HEK293T (cell line): ENCODE measurements at regions not wholly inside any gene's neighbourhood (a gene's known extent, or its start where the extent isn't known, plus 50 kb on each side); places are given as distances from the start of the nearest gene placed in this dataset.

Experiments used
- CTCF ChIA-PET: fragments of 350-600 bp; formaldehyde crosslinking; extraction: SDS; loops from one replicate; lab custom pipeline; 2021; ENCODE audit warnings: antibody characterized with exemption, inconsistent platforms; lab: Yijun Ruan, JAX
- POLR2A ChIA-PET: fragments of 350-600 bp; formaldehyde crosslinking; extraction: SDS; loops from one replicate; lab custom pipeline; 2020; ENCODE audit warnings: antibody characterized with exemption, inconsistent platforms; lab: Yijun Ruan, JAX
- DNase-seq: peaks from one replicate; pipeline ENCODE4 v3.0.0; 2012; ENCODE audit warnings: mixed read lengths; ENCODE audit errors: extremely low spot score
- BHLHE40 ChIP-seq: fragments of 450-650 bp; IDR thresholded peaks from 2 replicates; pipeline ENCODE4 v1.6.1; 2016; ENCODE audit warnings: mild to moderate bottlenecking, moderate library complexity, borderline replicate concordance
- CTBP1 ChIP-seq: fragments of 450-650 bp; IDR thresholded peaks from 2 replicates; pipeline ENCODE4 v1.6.1; 2016; ENCODE audit warnings: borderline replicate concordance
- ELF4 ChIP-seq: fragments of 450-650 bp; IDR thresholded peaks from 2 replicates; pipeline ENCODE4 v1.6.1; 2017; ENCODE audit warnings: antibody characterized with exemption
- FOXA1 ChIP-seq: fragments of 450-650 bp; IDR thresholded peaks from 2 replicates; pipeline ENCODE4 v1.6.1; 2016; ENCODE audit warnings: mild to moderate bottlenecking
- FOXK2 ChIP-seq: fragments of 450-650 bp; IDR thresholded peaks from 2 replicates; pipeline ENCODE4 v1.6.1; 2016; ENCODE audit warnings: mild to moderate bottlenecking
- FOXM1 ChIP-seq: fragments of 450-650 bp; IDR thresholded peaks from 2 replicates; pipeline ENCODE4 v1.6.1; 2017; ENCODE audit warnings: mild to moderate bottlenecking, borderline replicate concordance
- HDGF ChIP-seq: fragments of 450-650 bp; IDR thresholded peaks from 2 replicates; pipeline ENCODE4 v1.6.1; 2017; ENCODE audit warnings: antibody characterized with exemption, borderline replicate concordance
- L3MBTL2 ChIP-seq: fragments of 450-650 bp; conservative IDR thresholded peaks from 2 replicates; pipeline ENCODE4 v1.6.1; 2016; ENCODE audit warnings: mild to moderate bottlenecking
- SP1 ChIP-seq: fragments of 450-650 bp; IDR thresholded peaks from 2 replicates; pipeline ENCODE4 v1.6.1; 2017
- SUZ12 ChIP-seq: fragments of 450-650 bp; IDR thresholded peaks from 2 replicates; pipeline ENCODE4 v1.6.1; 2016; ENCODE audit warnings: mild to moderate bottlenecking
- TARDBP ChIP-seq: fragments of 450-650 bp; IDR thresholded peaks from 2 replicates; pipeline ENCODE4 v1.6.1; 2016
- TF ChIP-seq, protein P1 (sequence below): fragments of 450-650 bp; IDR thresholded peaks from 2 replicates; pipeline ENCODE4 v1.6.1; 2016

DNA sequence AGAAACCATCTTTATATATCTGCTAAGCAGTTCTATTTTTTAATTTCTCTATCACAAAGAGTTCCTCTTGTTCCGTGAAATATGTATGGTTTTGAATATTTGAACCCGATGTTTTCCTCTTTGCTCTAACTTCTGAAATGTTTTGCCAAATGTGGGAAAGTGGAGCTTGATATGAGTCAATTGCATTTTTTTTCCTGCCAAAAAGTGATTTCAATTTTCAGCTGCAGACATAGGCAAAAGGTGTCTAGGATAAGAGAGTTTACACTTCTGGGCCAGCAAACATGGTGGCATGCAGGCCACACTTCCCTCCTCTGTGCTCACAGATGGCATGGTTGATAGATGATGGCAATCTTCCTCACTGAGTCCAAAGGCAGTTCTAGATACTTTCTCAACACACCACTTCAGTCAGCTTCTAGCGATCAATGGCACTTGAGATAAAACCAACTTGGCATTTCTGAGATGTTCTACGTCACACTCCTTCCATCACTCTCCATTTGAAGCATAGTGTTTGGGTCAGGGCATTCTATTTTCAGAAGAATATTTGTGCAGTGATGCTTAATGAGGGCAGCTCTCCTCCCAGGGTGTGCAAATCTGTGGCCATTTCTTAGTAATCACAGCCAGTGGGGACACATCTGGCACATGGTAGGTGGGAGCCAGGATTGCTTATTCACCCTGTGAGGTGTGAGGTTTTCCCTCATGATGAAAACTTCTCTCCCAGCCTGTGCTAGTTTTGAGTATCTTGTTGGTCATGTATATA lies 54.4 kb upstream of the SCAF4 start:
- DNase-seq: no peak
- ChIA-PET CTCF (interaction anchor here (0.5 to 1.6 kb wide), 12 partner anchors 8 to 490 kb away, joined by 3 to 13 read pairs (median 4); partner anchors contain the start of gene HUNK), POLR2A (interaction anchor here (0.9 kb wide), 1 partner anchor 472 kb away, joined by 3 read pairs; no protein-coding TSS in a partner anchor)
- no peak for TF ChIP-seq CTBP1
- no peak for TF ChIP-seq ELF4
- no peak for TF ChIP-seq HDGF
- no peak for TF ChIP-seq BHLHE40
- TF ChIP-seq FOXK2: no peak
- TF ChIP-seq SUZ12: no peak
- TF ChIP-seq, protein P1, sequence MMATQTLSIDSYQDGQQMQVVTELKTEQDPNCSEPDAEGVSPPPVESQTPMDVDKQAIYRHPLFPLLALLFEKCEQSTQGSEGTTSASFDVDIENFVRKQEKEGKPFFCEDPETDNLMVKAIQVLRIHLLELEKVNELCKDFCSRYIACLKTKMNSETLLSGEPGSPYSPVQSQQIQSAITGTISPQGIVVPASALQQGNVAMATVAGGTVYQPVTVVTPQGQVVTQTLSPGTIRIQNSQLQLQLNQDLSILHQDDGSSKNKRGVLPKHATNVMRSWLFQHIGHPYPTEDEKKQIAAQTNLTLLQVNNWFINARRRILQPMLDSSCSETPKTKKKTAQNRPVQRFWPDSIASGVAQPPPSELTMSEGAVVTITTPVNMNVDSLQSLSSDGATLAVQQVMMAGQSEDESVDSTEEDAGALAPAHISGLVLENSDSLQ: no peak
- TF ChIP-seq FOXM1: no peak
- TF ChIP-seq SP1: no peak
- no peak for TF ChIP-seq TARDBP
- no peak for TF ChIP-seq FOXA1

- peak; percentile 73 for DNase-seq
- ChIA-PET POLR2A (interaction anchor here (0.9 kb wide), 1 partner anchor 473 kb away, joined by 3 read pairs; no protein-coding TSS in a partner anchor), CTCF (interaction anchor here (0.5 to 1.6 kb wide), 13 partner anchors 9 to 491 kb away, joined by 3 to 13 read pairs (median 3); partner anchors contain the start of gene HUNK)
Observed at GRCh38 chr21:31785237-31786163, 53.6 kb upstream of the SCAF4 start.

DNA sequence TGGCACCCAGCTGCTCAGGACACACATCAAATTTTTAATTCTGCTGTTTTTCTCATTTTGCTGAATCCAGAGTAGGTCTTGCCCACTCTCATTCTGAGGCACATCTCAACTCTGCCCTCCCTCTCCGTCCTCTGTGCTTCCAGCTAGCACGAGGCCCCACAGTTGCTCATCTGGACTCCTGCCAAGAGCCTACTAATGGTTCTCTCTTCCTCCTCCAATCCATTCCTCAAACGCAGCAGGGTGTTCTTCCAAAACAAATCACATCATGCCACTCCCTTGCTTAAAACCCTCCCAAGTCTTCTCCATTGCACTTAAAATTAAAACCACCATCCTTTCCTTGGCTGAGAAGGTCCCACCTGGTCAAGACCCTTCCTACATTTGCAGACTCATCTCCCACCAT lies 49.8 kb upstream of the SCAF4 start:
- ChIA-PET POLR2A (no interaction called here), CTCF (no interaction called here)
- peak; percentile 62 for DNase-seq
- TF ChIP-seq L3MBTL2 (peak; percentile 56; the same call in 1 of the 2 replicates), ELF4 (no peak), SP1 (no peak), TARDBP (no peak)
- TF ChIP-seq, protein P1: no peak
